ENCODE measurements at regions not wholly inside any gene's neighbourhood (a gene's known extent, or its start where the extent isn't known, plus 50 kb on each side); places are given as distances from the start of the nearest gene placed in this dataset.

DNA sequence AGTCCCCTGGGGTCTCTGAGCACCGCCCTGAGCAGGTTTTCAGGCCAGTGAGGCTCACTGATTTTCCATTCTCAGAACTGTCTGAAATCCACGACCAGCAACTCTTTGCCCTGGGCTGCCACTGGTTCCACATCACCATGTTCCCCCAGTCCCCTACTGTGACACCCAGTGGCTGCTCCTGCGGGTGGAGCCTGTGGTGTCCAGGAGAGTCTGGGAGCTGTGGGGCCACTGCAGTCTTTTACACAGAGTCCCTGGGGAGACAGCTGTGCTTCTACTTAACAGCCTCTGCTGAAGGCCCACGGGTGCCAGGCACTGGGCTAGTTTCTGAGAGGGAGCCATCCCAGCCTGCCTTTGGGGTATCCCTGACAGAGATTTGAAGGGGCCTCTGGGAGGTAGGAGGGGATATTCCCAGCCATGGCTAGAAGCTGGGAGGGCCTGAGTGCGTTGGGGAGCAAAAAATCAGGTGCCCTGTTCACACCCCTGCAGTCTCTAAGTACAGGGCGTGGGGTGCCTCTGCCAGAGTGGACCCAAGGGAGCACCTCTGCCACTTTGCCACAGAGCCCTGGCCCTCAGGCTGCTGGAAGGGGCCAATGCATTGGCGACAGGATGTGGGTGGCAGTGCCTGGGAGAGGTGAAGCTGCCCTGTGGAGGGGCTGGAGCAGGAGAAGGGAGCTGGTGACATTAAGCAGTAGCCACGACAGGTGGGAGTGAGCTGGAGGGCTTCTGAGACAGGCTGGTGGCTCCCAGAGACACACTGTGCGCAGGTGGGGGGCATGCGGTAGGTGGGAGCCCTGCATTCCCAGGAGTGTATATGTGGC lies 200.2 kb upstream of the ZNF536 start:
- TF ChIP-seq, protein P1, sequence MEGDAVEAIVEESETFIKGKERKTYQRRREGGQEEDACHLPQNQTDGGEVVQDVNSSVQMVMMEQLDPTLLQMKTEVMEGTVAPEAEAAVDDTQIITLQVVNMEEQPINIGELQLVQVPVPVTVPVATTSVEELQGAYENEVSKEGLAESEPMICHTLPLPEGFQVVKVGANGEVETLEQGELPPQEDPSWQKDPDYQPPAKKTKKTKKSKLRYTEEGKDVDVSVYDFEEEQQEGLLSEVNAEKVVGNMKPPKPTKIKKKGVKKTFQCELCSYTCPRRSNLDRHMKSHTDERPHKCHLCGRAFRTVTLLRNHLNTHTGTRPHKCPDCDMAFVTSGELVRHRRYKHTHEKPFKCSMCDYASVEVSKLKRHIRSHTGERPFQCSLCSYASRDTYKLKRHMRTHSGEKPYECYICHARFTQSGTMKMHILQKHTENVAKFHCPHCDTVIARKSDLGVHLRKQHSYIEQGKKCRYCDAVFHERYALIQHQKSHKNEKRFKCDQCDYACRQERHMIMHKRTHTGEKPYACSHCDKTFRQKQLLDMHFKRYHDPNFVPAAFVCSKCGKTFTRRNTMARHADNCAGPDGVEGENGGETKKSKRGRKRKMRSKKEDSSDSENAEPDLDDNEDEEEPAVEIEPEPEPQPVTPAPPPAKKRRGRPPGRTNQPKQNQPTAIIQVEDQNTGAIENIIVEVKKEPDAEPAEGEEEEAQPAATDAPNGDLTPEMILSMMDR (IDR thresholded peaks at IDR 0.05; ENCODE audit: insufficient read depth, low read depth, low read length): no peak
- no peak for TF ChIP-seq EZH2 (IDR thresholded peaks at IDR 0.05; ENCODE audit: insufficient read depth, low read length)
